Stimulated activated CD4-positive, alpha-beta T cell treated with anti-CD3 and anti-CD28 coated beads, Interleukin-4, amount 100 ng/mL, for 4 hours (primary cell): ENCODE measurements at regions not wholly inside any gene's neighbourhood (a gene's known extent, or its start where the extent isn't known, plus 50 kb on each side); places are given as distances from the start of the nearest gene placed in this dataset.
"Not testable (repeated sequence)": the region's sequence is repeated elsewhere in the genome, so short reads cannot be mapped to it uniquely, and the experiment has no call there.

ENCODE experiments used
- DNase-seq, 2 experiments: peaks; one replicate each; pipeline ENCODE4 v3.0.0-alpha.2; 2020

DNA sequence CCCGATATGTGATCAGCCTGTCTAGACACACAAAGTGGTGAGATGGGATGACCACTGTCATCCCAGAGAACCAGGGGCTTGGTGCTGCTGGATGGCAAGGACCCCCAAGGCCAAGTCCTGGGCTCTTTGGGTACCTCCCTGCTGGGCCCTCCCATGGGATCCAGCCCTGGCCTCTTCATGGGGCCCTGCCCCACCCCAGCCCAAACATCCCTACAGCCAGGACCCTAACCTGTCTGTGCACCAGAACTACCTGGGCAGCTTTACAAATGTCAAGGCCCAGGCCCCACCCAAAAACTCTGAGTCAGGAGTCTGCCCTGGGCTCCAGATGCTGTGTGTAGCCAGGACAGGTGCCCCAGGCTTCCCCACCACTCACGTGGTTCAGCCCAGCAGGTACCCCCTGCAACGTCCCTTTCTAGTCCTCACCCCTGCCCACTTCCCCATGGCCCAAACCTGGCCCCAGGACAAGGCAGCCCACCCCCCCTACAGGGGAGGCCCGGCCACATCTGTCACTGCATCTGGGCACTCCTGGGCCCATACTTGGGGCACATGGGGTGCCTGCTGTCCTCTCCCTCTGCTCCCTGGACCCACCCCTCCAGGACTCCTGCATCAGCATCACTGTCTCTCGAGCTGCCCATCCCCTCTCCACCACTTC, 233.5 kb downstream of the TUBA3C start:
- no peak for DNase-seq

DNA sequence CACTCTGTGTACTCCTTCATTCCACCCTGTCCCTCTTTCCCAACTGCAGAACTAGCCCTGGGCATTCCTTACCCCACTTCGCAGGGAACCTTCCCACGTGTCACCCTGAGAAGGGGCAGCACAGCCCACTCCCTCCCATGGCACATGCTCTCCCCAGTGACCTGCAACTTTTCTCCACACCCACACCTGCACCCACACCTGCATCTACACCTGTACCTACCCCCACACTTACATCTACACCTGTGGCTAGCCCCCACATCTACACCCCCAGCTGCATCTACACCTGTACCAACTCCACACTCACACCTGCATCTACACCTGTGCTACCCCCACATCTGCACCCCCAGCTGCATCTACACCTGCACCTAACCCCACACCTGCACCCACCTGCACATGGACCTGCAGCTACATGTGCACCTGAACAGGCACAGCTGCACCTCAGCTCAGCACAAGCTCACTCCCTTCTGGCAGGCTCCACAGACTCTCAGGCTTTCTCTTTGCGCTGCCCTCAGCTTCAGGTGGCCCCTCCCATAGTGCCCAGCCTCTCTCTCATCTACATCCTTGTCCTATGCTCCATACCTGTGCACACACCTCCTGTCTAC, 234.1 kb downstream of the TUBA3C start:
- no peak for DNase-seq

DNA sequence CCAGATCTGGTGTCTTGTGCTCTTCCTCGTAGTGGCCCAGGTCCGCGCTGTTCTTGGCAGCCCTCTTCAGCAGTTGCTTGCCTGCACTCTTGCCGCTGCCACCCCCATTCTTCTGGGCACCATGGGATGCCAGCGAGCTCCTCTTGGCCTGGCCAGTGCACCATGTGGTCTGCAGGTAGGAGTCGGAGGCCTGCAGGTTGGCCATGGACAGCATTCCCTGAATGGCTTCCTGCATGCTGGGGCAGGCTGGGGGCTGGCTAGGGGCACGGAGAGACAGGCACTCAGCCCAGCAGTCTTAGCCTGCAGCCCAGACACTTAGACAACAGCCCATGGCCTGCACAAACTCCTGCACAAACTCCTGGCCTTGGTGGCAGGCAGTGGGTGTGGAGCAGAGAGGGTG, 234.9 kb downstream of the TUBA3C start:
- no peak for DNase-seq

DNA sequence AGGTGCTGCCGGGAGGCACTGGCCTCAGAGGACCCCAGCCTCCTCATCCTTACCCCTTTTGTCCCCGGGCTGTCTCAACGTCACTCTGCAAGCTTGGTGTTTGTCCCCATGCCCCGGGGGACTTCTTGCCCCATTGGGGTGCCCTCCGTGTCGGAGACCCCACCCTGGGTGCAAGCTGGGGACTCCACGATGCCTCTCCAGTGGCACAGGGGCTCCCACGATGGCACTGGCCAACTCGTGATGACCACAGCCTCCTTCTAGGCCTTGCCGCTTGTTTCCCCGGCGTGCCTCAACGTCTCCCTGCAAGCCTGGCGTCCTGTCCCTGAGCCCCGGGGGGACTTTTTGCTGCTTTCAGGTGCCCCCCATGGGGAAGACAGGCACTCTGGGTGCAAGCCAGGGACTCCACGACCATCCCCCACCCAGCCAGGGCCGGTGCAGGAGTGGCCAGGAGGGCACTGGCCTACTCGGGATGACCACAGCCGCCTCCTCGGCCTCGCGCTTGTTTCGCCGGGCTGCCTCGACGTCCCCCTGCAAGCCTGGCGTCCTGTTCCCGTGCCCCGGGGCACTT, 237.0 kb downstream of the TUBA3C start:
- no peak for DNase-seq

DNA sequence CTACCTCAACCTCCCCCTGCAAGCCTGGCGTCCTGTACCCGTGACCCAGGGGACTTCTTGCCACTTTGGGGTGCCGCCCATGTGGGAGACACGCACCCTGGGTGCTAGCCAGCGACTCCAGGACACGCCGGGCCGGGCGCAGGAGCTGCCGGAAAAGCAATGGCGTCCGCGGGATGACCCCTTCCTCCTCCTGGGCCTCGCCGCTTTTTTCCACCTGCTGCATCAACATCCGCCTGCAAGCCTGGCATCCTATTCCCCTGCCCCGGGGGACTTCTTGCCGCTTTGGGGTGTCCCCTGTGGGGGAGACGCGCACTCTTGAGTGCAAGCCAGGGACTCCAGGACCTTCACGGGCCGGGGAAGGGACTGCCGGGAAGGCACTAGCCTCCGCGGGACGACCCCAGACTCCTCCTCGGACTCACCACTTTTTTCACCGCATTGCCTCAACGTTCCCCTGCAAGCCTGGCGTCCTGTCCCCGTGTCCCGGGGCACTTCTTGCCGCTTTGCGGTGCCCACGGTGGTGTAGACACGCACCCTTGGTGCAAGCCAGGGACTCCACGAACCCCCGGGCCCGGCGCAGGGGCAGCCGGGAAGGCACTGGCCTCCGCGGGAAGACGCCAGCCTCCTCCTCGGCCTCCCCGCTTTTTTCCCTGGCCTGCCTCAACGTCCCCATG, 237.8 kb downstream of the TUBA3C start:
- DNase-seq, result no peak

DNA sequence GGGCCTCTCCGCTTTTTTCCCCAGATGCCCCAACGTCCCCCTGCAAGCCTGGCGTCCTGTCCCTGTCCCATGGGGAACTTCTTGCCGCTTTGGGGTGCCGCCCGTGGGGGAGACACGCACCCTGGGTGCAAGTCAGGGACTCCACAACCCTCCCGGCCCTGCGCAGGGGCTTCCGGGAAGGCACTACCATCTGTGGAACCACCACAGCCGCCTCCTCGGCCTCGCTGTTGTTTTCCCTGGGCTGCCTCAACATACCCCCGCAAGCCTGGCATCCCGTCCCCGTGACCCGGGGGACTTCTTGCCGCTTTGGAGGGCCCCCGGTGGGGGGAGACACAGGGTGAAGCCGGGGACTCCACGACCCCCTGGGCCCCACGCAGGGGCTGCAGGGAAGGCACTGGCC, 238.4 kb downstream of the TUBA3C start:
- DNase-seq, result no peak

DNA sequence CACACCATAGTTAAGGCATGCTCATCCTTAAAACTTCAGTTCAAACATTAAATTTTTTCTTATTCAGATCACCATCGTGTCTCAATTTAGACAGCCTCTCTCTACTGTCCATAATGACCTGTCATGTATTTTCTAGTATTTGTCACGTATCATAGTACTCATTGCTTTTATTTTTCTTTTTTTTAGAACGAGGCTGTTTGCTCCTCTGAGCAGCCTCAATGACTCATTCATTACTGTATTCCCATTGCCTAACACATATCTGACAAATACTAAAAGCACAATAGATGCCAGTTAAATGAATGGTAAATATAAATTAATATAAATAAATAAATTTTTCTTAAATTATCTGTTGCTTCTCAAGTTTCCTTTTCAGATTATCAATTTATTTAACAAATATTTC, 245.5 kb downstream of the TUBA3C start:
- DNase-seq, result no peak

DNA sequence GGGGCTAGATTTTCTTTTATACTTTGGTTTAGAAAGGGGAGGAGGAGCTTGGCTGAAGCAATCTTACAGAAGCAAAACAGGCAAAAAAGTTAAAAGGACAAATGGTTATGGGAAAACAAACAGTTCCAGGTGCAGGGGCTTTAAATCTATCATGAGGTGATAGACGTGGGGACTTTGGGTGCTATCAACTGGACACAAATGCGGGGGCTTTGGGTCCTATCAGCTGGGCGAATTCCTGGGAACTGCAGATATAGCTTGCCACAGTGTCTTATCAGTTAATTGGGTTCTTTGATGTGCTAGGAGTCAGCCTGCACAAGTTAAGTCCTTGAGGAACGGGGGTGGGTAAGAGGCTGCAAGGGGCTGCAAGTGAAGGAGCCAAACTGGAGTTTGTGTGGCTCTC, 260.6 kb downstream of the TUBA3C start:
- no peak for DNase-seq

DNA sequence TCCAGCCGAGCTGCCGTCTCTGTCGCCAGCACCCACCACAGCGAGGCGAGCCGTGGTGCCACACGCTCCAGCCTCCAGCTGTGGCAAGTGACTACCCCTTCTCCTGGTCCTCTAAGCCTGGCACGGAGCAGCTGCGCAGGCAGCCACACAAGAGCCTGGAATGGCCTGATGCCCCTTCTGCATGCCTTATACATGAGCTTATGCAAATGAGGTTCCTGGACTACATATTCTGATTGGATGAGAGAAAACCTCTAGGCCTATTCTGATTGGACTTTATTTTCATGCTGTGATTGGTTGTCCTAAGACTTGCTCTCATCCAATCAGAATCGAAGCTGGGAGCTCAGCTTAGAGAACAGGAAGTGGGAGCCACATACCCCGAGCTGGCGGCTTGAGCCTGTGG, 276.5 kb downstream of the TUBA3C start:
- DNase-seq, result not testable (repeated sequence)

DNA sequence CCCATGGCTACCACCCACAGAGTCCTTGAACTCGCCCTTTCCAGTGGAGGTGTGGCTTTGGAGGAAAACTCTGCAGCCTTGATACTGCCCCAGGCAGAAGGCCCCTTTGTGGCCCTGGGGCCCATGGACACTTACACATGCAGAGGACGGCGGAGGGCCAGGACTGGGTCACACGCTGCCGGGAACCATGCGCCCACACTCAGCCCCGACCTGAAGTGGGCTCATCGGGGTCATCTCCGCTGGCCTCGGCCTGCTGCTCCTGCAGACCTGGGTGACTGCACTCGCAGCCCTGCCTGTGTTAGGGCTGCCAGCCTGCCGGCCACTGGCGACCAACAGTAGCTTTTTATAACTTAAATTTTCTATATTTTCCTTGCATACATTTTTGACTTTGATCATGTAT, 286.2 kb downstream of the TUBA3C start:
- DNase-seq, result not testable (repeated sequence)

DNA sequence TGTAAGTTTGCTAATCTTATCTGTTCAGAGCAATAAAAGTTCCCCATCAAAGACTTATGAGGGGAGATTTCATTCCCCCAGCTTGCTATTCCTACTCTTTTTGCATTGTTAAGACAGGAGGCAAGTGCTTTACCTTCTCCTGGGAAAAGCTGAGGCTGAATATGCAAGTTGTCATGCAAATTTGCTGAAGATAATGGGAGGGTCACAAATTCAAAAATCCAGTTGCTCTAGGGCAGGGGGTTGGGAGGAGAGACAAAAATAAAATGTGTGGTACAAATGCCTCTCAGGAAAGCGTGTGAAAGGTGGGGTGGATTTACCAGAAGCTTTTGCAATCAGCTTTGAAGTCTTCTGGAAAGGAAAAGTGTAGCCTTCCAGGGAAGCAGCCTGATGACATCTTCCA, 290.4 kb downstream of the TUBA3C start:
- DNase-seq, result not testable (repeated sequence)

DNA sequence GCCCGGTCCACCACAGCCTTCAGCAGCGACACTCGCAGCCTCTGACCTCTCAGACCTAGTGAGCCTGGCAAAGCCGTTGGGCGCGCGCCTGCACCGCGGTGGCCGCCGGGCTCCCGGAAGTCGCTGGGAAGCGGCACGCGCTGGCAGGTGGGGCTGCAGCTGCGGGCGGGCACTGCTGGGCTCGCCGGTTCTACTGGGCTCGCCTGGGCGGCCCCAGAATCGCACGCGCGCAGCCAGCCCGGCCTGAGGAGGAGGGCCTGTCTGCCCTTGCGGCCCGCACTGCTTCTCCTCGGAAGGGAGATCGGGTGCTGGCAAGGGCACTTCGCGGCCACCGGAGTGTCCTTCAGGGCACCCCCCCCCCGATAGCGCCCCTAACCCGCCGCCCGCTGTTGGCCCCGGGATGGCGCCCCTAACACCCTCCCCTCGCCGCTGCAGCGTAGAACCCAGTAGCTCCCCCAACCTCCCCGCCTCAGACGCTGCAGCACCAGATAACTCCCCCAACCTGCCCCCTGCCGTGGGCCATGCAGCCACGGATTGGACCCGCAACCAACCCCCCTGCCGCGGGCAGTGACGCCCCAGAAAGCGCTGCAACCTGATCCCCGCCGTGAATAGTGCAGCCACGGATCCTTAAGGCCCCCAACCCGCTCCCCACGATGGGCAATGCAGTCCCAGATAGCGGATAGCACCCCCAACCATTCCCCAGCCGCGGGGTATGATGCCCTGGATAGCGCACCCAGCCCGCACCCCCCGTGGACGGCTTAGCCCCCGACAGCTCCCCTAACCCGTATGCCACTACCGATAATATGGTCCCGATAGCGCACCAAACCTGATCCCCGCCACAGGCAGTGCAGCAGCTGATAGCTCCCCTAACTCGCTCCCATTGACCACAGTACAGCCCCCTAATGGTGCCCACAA, 306.5 kb downstream of the TUBA3C start:
- not testable (repeated sequence) for DNase-seq

DNA sequence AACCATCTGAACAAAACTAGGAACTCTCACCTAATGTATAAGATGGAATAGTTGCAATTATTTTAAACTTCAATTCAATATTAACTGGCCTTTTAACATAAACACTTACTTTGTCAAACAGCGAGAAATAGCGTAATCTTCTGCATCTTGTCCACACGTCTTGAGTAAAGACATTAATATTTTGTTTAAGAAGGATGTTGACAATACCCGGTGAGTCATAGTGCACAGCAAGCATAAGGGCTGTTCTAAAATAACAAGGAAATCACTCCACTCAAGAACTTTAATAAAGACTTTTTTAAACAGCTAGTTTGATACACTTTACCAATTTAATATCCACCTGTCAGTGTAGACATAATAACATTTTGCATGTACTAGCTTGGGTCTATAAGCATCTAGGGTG, 311.1 kb downstream of the TUBA3C start:
- not testable (repeated sequence) for DNase-seq

DNA sequence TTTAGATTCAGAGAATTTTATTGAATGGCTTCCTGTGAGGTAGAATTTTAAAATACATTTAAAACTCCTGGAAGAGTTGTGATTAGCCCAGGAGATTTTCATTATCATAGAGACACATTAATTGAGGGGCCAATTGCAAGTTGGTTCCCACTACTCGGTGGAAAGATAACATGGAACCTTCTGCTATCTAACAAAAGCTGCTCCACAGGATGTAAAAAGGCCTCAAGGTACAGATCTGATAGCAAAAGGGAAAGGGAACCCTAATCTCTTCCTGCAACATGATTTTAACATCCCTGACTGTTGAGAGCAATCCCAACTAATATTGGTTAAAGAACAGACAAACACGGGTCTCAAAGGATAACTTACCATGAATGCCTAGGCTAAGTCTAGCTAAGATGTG, 312.3 kb downstream of the TUBA3C start:
- not testable (repeated sequence) for DNase-seq

DNA sequence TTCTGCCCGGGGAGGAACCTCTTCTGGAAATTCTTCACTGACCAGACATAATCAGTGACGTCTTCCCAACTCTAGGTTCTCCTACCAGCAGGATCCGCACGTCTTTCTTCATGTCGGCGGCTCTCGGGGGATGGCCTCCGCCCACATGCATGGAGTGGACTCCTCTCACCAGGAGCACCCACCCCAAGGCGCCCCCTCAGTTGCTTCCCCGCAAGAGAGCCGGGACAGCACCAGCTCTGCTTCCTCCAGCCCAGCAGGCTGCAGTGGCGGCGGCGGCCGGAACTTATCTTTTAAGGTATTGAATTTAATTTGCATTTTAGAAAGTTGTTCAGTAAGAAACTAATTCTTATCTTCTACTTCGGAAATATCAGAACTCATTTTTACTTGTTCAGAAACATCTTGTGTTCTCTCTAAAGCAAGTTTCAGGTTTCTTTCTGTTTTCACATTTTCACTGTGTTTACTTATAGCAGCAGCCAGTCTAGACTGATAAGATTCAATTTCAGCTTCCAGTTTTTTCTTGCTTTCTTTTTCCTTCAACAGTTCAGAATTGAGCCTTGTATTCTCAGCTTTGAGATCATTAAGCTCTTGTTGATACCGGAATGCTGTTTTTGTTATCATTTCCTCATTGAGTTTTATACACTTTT, 343.5 kb downstream of the TUBA3C start:
- not testable (repeated sequence) for DNase-seq

DNA sequence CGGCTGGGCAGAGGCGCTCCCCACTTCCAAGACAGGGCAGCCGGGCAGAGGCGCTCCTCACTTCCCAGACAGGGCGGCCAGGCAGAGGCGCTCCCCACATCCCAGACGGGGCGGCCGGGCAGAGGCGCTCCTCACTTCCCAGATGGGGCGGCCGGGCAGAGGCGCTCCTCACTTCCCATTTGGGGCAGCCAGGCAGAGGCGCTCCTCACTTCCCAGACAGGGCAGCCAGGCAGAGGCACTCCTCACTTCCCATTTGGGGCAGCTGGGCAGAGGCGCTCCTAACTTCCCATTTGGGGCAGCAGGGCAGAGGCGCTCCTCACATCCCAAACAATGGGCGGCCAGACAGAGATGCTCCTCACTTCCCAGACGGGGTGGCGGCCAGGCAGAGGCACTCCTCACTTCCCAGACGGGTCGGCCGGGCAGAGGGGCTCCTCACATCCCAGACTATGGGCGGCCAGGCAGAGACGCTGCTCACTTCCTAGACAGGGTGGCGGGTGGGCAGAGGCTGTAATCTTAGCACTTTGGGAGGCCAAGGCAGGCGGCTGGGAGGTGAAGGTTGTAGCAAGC, 344.4 kb downstream of the TUBA3C start:
- DNase-seq, result not testable (repeated sequence)

DNA sequence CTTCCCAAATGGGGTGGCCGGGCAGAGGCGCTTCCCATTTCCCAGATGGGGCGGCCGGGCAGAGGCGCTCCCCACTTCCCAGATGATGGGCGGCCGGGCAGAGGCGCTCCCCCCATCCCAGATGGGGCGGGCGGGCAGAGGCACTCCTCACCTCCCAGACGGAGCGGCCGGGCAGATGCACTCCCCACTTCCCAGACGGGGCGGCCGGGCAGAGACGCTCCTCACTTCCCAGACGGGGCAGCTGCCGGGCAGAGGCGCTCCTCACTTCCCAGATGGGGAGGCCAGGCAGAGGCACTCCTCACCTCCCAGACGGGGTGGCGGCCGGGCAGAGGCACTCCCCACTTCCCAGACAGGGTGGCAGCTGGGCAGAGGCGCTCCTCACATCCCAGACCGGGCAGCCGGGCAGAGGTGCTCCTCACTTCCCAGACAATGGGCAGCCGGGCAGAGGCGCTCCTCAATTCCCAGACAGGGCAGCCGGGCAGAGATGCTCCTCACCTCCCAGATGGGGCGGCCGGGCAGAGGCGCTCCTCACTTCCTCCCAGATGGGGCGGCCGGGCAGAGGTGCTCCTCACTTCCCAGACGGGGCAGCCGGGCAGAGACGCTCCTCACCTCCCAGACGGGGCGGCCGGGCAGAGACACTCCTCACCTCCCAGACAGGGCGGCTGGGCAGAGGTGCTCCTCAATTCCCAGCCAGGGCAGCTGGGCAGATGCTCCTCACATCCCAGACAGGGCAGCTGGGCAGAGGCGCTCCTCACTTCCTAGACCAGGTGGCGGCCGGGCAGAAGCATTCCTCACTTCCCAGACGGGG, 345.0 kb downstream of the TUBA3C start:
- not testable (repeated sequence) for DNase-seq

DNA sequence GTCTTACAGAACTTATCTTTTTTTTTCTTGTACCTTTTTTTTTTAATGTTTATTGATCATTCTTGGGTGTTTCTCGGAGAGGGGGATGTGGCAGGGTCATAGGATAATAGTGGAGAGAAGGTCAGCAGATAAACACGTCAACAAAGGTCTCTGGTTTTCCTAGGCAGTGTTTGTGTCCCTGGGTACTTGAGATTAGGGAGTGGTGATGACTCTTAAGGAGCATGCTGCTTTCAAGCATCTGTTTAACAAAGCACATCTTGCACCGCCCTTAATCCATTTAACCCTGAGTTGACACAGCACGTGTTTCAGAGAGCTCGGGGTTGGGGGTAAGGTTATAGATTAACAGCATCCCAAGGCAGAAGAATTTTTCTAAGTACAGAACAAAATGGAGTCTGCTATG, 345.9 kb downstream of the TUBA3C start:
- not testable (repeated sequence) for DNase-seq

DNA sequence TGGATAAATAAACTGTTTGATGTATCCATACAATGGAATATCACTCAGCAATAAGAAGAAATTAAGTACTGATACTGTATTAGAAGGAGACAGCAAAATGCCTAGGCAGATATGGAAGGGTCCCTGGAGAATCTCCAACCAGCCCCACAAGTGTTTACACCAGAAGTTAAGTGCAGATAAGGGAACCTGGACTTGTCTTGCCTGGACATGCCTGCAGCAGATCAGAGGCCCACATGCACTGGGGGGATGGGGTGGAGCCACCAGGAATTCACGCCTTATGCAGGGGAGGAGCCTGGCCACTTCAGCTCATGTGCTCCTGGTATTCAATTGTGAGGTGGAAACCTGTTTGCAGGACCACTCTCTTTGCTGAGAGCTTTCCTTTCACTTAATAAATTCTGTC, 356.9 kb downstream of the TUBA3C start:
- DNase-seq, result not testable (repeated sequence)

DNA sequence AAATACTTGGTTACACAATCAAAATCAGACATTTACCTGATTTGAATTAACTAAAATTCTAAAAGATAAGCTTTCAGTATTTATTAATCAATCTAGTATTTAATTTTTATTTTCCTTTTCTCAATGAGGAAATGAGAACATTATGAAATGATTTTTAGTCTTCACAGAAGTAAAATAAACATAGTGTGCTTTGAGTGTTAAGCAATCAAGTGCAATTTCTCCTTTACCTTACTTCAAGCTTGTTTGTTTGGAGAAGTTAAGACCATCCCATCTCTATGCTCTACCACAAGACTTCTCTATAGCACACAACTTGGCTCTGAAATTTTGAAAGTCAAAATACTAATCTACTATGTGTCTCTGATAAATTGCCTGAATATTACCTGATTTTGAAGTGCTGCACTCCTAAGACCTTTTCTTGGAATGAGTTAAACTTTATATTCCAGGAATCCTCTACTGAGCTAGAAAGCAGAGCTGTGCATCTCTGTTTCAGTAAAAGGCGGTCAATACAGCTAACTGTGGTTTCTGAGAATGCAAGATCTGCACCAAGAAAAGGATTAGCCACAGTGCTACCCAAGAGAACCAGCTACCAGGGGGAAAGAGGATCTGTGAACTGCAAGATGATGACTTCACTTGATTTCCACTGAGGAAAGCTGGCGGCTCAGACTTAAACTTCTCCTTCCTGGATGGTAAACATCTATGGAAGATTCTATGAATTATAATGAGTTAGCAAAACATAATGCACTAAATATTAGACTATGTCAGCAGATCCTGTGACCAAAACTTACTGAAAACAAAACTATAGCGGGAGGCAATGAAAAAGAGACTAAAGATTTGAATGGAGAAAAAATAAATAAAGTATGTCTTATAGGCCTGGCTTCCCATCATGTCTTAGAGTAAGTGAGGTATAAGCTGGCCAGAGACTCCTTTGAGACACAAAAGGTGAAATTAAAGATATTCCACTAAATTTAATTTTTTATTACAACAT, 358.7 kb downstream of the TUBA3C start:
- DNase-seq, result not testable (repeated sequence)
